Right lobe of liver (tissue), 4 donors: ENCODE measurements at regions not wholly inside any gene's neighbourhood (a gene's known extent, or its start where the extent isn't known, plus 50 kb on each side); places are given as distances from the start of the nearest gene placed in this dataset.

Source experiments
- CTCF ChIP-seq, 4 donors: fragments of 200-600 bp in 3 of 4; fragments of 450-650 bp in 1 of 4; IDR thresholded peaks; one replicate each; pipeline versions ENCODE4 v1.5.1 to v1.8.0; 2016 to 2022; ENCODE audit warnings: antibody characterized with exemption in 4 of 4, mild to moderate bottlenecking in 2 of 4
- POLR2A ChIP-seq: fragments of 450-650 bp; IDR thresholded peaks from one replicate; pipeline ENCODE4 v1.6.1; 2017; ENCODE audit warnings: antibody characterized with exemption, mild to moderate bottlenecking
- donor health status: DM: no; HTN: no; CAD: no.
- donor health status: DM: no; HTN: no; CAD: no.
- donor health status: DM: no; HTN: yes; CAD: no.

- TF ChIP-seq CTCF (IDR thresholded peaks at IDR 0.05) (no peak), POLR2A (no peak)
These were observed 737.8 kb upstream of the ADAMTS5 start for GRCh38 chr21:27704567-27705166.
